GM19455 (cell line): ENCODE measurements at regions not wholly inside any gene's neighbourhood (a gene's known extent, or its start where the extent isn't known, plus 50 kb on each side); places are given as distances from the start of the nearest gene placed in this dataset.

ENCODE experiments used
- ATAC-seq: cut with Tn5 transposase; IDR thresholded peaks from one replicate; pipeline ENCODE4 v1.9.1; 2021; ENCODE audit not compliant: unreplicated experiment

DNA sequence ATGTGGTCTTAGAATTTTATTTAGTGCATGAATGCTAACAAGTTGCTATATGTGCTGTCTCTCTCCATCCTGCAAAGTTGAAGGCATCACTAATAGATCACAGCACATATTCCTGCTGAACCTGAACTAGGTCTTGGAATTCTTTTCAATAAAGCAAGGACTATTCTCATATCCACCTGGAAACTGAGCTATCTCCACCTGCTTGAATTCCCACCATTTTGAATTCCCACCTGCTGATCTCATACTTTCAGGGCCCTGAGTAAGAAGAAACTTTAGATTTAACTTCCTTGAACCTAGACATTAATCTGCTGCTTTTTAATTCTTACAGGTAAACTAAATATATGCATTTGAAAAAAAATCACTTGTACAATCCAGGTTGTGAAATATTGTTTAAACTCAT lies 445.3 kb upstream of the CCL2 start:
- no peak for ATAC-seq

DNA sequence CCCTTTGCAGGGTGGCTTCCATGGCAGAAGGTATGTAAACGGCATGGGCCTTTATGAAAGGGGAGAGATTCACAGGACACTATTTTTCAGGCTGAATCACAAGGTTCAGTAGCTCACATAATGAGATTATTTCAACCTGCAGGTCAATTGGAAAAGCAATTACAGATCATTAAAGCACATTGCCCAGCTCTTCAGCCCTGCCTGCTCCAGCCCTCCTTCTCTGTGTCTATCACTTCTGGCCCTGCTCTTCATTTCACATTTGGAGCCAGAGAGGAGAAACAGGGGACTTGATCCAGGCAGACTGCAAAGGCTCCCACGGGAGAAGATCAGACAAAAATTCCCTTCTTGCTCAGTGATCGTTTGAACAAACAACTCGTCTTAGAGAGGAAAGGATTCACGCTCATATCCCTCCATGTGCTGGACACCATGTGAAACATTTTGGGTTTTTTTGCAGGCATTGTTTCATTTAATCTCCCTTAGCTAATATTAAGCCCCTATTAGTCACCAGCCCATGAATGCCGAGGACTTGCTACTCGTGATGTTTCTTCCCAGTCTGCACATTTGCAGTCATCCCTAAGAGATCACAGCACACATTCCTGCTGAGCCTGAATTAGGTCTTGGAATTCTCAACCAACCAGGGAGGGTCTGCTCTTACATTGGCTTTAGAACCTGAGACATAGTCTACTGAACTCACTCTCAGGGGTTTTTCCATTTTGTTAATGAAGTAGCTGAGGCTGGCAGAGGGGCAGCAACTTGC lies 443.9 kb upstream of the CCL2 start:
- no peak for ATAC-seq

DNA sequence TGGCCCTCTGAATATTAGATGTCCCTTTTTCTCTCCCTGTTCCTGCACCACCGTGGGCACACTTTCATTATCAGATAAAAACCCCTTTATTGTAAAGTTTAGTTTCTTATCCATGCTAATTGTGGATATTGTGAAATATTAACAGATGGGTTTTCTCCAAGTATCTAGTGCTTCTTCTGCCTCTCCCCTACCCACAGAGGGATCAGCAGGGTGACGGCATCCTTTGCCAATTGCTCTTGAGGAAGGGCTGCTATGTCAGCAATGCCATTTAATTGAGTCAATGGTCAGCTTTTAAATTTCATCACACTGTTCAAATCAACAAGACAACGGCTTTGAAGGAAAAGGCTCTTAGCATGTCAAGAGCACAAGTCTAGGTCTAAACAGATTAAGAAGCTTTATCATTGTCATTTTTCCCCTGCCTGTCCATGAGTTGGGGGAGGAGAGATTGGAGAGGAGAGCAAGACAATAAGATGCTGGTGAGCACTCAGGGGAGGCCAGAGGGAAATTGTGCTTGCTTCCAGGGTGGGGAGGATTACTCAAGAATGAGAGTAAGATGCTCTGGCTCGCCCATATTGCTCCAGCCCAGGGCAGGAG lies 443.0 kb upstream of the CCL2 start:
- ATAC-seq, result no peak

DNA sequence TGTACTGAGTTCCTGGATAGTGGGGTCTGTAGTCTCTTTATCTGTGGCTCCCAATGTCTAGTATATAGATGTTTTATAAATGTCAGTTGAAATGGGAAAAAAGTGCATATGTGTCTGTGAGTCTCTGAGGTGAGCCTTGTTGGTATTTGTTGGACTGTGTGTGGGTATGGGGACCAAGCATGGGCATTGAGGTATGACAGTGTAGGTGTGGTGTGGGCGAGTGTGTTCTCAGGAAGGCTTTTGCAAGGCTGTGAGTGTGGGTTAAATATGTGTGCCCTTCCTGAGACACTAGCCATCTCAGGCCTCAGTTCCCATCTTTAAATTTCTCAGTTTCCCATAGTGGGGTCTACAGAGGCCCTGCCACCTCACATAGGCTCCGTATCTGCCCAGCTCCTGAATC lies 440.2 kb upstream of the CCL2 start:
- ATAC-seq, result no peak

DNA sequence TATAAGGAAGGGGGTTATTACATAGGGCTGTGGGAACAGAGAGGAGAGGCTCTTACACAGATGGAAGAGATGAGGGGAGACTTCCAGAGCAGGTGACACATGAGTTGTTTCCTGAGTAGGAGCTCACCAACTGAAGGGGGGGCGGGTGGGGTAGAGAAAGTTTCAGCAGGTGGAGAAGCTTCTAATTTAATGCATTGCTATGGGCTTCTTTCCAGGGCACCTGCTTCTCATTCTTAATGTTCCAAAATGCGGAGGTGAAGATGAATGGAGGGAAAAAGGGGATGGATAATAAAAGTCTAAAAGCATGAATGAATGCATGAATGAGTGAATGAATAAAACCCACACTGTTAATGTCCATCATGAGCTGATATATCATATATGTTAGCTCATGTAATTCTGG lies 439.0 kb upstream of the CCL2 start:
- no peak for ATAC-seq

DNA sequence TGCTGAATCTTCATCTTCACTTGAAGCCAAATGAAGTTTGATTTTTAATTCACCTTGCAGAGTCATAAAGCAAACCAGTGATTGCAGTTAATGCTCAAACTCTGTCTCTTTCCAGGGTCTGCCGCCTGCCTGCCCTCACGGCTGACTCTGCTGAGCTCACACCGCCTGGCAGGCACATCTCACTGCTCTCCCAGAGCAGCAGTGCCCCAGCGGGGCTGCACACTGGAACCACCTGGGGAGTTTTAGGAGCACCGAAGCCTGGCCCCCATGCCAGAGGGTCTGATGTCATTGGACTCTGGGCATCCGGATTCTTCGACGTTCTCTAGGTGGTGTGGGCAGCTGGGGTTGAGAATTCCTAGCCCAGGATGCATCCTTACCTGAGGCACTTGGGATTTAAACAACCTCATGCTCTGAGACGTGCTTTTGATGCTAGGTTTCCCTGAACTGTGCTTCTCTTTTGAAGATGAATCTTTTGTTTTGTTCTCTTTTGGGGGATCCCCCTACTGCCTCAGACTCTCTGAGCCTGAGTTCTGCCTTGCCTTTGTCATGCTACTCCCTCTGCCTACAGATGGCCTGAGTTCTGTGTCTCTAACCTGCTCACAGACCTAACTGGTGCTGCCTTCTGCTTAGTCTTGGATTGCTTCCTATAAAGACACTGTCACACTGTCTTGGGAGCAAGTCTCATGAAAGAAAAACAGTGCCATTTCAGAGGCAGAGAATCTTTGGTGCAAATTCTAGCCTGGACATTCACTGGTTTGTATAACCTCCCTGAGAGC lies 438.1 kb upstream of the CCL2 start:
- ATAC-seq, result no peak

DNA sequence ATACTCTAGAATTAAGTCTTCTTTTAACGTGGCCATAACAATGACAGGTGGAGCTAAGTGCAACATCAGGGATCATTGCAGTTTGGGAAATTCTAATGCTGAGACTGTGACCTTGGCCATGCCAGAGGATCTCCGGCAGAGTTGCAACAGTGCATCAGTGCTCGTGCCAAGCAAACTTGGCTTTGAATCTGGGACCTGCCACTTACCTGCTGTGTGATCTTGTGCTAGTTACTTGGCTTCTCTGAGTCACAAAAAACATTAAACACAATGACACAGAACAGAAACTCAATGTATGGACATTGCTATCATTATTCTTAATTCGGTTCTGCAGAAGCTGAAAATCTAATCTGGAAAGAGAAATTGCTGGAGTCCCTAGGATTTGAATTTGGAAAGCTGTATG lies 435.5 kb upstream of the CCL2 start:
- ATAC-seq, result no peak

DNA sequence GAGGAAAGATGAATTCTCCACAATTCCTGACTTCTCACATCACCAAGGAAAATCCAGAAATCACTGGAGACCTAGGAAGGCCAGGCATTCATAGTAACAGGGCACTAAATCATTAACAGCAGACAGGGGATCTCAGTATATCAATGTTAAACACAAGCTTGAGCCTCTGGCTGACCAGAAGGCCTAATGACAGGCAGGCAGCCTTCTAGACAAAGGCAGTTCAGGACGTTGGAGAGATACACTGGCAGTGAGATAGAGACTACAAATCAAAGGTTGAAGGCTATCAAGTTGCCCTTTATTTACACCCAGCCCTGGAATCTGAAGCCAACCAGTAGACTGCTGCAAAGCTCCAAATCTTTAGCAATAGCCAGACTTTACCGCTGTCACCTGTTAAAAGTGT lies 422.8 kb upstream of the CCL2 start:
- no peak for ATAC-seq

DNA sequence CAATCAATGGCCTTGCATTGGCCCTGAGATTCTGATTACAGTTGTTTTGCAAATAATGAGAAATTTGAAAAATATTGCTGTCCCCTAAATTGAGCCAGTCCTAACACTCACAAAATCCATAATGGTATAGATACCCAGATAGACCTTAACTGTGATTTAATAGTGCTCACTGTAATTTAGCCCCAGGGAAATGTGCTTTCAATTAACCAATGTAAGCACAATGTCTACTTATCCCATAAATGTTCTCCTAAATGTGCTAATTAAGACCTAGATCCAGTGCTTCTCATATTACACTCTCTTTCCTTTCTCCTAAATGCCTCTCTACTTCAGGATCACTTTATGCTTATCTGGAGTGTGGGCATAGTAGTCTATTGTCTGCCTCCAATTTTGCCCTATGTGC lies 417.8 kb upstream of the CCL2 start:
- ATAC-seq, result no peak

DNA sequence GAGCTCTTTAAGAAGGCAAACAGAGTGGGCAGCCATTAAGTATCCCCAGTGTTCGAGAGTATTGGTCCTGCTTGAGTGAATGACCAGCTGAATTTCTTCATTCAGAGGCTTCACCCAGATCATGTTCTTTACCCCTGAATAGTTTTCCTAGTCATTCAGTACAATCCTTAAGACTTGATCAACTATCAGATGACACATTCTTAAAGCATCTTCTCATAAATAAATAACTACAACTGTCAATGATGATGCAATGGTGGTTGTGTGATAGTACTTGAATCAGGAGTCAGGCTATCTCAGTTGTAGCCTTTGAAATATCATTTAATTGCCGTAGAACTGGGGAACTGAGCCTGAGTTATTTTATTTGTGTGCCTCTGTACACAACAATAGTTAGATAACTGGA lies 416.8 kb upstream of the CCL2 start:
- ATAC-seq, result no peak

DNA sequence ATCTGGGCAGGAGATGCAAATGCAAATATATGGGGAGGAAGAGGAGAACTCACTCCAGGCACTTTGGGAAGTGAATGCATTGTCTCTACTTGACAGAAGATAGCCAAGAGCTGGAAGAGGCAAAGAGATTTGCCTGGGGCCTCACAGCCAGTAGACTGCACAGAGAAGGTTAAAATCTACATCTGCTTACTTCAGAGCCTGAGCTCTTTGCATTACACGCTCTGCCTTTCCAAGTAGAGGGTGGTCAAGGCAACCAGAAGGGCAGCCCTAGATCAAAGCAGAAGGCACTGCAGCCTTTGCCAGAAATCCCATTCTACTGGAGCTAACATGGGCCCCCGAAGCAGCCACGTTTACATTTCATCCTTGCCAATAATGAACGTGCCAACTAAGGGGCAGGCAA lies 407.2 kb upstream of the CCL2 start:
- ATAC-seq, result no peak

DNA sequence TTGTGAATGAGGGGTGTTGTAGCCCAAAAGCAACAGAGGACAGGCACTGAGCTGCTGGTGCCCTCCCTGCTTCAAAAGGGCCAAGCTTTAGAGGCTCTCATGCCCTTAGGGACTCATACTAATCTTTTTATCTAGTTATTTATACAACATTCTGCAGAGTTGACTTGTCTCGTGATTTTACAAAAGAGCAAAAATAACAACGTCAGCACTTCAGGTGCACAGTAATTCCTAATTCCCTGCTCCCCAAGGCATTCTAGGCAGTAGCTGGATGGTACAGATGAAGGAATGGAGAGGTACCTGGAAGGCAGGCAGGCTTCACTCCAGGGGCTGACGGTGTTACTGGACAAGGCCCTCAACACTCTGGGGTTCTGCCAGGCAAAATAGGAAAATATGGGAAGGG lies 406.7 kb upstream of the CCL2 start:
- ATAC-seq, result no peak

DNA sequence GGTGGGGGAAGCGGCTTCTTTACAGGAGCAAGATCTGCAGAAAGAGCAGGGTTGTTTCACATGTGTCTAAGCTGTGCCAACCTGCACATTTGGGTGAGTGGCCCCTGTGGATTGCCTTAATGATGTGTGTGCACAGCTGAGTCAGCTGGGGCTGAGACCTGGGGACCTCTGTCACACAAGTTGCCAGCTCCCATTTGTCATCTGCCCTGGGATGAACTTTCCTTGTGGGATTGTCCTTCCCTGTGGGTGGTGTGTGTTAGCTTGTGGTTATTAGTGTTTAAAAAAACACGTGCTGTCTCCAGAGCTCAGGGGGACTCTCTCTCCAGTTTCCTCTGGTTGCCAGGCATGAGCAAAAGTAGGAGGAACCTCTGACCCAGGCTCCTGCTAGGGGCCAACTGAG lies 400.5 kb upstream of the CCL2 start:
- no peak for ATAC-seq

DNA sequence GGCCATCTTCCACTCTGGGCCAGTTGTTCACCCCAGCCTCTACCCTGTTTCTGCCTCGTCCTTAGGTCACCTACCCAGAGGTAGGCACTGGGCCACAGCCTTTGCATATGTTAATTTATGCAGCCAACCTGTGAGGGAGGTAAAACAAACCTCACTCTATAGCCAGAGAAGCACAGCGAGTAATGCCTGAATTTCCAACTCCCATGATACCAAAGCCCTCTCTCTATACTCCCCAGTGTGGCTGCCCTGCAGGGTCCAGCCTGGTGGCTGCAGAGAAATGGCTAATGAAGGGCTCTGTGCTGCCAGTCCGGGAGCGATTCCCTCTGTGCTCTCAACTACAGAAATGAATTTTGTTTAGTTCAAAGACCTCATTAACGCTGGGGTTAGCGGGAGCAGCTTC lies 397.0 kb upstream of the CCL2 start:
- no peak for ATAC-seq

DNA sequence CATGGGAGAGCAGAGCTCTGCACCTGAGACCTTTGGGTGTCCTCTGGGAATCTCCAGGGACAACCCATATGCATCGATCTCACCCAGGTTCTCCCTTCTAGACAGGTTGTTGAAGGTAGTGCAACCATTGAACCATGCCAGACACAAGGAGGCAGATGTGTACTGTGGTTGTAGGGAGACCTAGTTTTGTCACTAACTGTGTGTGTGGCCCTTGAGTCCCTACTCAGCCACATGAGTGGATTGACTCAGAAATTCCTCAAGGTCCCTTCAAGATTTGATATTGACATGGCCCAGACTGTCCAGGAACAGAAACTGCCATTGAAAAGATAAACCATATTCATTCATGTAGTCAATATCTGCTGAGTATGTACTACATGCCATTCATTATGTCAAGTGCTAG lies 396.4 kb upstream of the CCL2 start:
- ATAC-seq, result no peak

DNA sequence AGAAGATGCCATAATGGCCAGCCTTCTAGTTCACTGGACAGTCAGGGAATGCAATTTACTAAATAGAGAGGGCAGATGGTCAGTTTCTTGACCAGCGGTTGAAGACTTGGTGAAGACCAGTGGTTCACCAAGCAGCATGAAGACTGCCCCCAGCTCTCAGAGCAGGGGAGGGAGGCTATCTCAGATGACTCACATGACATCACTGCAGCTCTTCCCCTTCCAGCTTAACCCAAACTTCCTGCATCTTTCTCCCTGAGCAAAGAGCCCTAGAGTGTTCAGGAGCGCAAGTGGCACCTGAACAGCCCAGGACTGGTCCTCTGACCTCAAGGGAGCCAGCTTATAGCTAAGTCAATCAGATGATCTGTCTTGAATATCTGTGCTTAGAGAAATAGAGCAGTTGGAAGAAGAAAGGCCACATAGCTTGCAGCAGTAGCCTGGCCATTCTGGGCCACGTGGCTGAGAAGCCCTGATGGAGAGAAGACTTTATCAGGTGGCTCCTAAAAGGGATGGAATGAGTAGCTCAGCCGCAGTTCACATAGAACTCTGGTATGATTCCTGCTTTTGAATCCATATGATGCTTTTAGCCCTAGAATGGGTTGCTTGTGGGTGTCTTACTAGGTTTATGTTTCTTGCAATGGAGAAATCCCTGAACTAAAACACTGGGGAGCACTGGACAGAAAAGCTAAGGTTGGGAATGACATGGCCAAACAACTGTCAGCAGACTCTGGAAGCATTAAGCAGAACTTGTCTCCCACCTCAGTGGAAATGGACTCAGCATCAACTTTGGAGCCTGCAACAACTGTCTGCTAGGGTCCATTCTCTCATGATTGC lies 392.1 kb upstream of the CCL2 start:
- no peak for ATAC-seq

DNA sequence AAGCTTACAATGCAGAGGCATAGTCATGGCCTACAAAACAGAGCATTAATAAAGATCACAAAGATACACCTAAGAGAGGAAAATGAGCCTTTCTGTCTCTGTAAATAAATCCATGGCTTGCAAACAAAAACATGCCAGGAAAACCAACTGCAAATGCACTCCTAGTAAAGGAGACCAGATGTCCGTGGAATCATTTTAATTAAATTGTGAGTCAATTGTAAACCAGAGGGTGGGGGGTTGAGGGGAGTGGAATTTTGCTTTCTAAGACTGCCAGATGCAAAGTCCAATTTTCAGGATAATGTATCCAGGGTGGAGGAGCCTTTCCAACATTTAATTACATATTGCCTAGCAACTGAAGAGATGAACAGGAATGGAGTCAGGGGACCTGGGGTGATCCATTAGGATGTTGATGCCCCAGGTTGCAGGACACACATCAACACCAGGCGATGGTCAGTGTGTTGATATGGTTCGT lies 390.3 kb upstream of the CCL2 start:
- ATAC-seq, result no peak

DNA sequence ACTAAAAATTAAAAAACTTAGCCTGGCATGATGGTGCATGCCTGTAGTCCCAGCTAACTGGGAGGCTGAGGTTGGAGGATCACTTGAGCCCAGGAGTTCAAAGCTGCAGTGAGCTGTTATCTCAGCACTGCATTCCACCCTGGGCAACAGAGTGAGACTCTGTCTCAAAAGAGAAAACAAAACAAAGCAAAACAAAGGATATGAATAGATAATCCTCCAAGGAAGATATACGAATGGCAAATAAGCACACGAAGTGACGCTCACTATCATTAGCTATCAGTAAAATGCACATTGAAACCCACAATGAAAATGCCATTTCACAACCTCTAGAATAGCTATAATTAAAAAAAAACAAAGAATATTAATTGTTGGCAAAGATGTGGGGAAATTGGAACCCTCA lies 386.2 kb upstream of the CCL2 start:
- no peak for ATAC-seq

DNA sequence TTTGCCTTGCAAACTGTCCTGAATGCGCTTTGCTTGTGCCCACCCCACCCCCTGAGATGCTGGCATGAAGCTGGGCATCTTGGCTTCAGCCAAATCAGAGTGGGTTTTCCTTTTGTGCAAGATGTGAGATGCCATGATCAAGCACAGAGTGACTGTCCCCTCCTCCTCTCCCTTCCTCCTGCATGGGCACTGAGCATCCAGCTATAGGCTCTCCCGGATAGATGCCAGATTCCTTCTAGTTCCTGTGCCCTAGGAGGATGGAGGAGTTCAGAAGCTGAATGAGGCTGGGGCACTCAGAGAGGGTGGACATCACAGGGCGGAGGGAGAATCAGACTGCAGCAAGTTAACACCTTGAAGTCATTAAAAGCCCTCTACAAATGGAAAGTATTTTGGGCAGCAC lies 384.1 kb upstream of the CCL2 start:
- no peak for ATAC-seq

DNA sequence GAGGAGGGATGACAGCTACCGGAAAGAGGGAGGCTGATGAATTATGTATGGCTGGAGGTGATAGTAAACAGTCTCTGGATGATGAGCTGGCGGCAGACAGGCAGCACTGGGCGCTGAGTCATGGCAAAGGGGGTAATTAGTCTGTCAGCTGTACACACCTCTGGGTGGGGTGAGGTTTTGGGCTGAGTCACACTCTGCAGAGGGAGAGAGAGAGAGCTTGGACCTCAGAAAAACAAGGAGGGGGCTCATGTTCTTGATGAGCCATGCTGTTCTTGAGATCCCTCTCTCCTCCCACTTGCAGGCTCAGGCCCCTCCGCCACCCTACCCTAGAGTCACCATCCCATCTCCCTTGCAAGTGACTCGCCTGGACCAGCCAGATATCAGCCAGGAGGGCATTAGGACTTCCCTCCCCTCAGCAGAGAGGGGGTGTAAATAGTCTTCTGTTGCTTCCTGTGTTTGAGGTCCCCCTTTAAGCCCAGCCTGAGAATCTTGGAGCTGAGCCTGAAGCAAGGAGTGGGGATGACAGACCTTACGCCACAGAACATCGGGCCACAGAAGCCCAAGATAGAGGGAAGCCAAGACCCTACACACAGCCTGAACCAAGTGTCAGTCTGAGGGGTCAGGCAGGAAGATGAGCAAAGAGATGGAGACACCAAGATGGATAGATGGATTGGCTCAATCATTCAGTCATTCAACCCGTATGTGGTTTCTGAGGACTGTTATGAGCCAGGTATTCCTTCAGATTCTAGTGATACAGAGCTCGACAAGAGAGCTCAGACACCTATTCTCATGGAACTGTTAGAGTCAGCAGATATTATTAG lies 383.2 kb upstream of the CCL2 start:
- no peak for ATAC-seq
